ENCODE measurements at regions not wholly inside any gene's neighbourhood (a gene's known extent, or its start where the extent isn't known, plus 50 kb on each side); places are given as distances from the start of the nearest gene placed in this dataset.
"Not testable (repeated sequence)": the region's sequence is repeated elsewhere in the genome, so short reads cannot be mapped to it uniquely, and the experiment has no call there.

- TF ChIP-seq, protein P1, sequence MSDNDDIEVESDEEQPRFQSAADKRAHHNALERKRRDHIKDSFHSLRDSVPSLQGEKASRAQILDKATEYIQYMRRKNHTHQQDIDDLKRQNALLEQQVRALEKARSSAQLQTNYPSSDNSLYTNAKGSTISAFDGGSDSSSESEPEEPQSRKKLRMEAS (IDR thresholded peaks at IDR 0.05; ENCODE audit: low read depth, low read length) = no peak
- TF ChIP-seq MYC (IDR thresholded peaks at IDR 0.05; ENCODE audit: low read depth, low read length) = no peak
- TF ChIP-seq POLR2A (IDR thresholded peaks at IDR 0.05; ENCODE audit: extremely low read depth, insufficient read length) = no peak
- TF ChIP-seq CTCF (IDR thresholded peaks at IDR 0.05; ENCODE audit: low read depth, low read length) = no peak
- H3K4me3 ChIP-seq (ENCODE audit: low read depth, low read length) = no peak overlapping the region
- no peak for DNase-seq (ENCODE audit: low read depth)
These were observed 75.1 kb upstream of the EN2 start for GRCh38 chr7:155382802-155383171.

DNA sequence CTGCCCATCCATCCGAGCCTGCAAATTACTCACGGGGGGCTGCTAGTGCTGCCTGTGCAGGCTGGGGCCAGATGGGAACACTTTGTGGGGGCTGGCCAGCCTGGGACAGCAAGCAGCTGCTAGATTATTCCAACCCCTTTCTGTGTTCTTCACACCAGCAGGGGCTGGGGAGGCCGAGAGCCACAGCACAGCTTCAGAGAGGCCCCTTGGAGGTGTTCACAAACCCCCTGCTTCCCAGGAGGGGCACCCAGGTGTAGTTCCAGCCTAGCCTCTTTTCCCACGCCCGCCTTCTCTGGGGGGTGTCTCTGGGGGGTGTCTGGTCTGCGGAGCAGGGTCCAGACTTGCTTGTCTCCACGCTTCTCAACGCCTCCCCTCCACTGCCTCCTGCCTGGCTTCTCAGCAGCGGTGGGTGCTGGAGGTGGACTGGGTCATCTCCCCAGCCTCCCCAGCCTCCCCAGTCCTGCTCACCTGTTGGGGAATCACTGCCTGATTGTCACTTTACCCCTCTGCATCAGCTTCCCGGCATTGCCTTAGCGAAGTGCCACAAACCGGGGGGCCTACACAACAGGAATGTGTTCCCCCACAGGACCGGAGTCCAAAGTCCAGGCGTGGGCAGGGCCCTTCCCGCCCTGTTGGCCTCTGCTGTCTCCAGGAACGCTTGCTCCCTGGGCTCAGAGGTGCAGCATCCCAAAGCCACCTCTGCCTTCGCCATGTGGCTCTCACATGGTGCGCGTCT lies 74.0 kb upstream of the EN2 start:
- H3K4me3 ChIP-seq (ENCODE audit: low read depth, low read length) = no peak overlapping the region
- DNase-seq (ENCODE audit: low read depth) = no peak

DNA sequence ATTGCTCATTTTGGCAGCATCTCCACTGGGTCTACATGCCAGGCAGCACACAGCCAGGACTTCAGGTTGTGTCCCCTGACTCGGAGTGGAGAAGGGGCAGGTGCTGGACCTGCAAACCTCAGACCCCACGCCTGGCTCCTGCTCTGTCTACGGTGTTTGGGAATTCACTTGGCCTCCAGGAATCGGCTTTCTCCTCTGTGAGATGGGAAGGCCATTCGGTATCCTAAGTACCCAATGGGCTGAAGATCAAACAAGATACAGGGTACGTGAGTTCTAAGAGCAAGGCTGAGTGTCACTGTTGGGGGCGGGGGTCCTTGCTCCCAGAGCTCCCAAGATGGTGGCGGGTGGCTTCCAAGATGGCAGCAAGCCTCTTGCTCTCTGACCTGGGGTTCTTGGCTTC lies 73.2 kb upstream of the EN2 start:
- no peak for DNase-seq (ENCODE audit: low read depth)
- H3K4me3 ChIP-seq (ENCODE audit: low read depth, low read length) = no peak overlapping the region
- TF ChIP-seq, protein P1 (IDR thresholded peaks at IDR 0.05; ENCODE audit: low read depth, low read length) = no peak
- TF ChIP-seq CTCF (IDR thresholded peaks at IDR 0.05; ENCODE audit: low read depth, low read length) (no peak), MYC (IDR thresholded peaks at IDR 0.05; ENCODE audit: low read depth, low read length) (no peak), POLR2A (IDR thresholded peaks at IDR 0.05; ENCODE audit: extremely low read depth, insufficient read length) (no peak)

More for the DNA sequence above, 74.0 kb upstream of the EN2 start:
- TF ChIP-seq, protein P1 (IDR thresholded peaks at IDR 0.05; ENCODE audit: low read depth, low read length) = no peak
- no peak for TF ChIP-seq POLR2A (IDR thresholded peaks at IDR 0.05; ENCODE audit: extremely low read depth, insufficient read length)
- no peak for TF ChIP-seq MYC (IDR thresholded peaks at IDR 0.05; ENCODE audit: low read depth, low read length)
- no peak for TF ChIP-seq CTCF (IDR thresholded peaks at IDR 0.05; ENCODE audit: low read depth, low read length)

DNA sequence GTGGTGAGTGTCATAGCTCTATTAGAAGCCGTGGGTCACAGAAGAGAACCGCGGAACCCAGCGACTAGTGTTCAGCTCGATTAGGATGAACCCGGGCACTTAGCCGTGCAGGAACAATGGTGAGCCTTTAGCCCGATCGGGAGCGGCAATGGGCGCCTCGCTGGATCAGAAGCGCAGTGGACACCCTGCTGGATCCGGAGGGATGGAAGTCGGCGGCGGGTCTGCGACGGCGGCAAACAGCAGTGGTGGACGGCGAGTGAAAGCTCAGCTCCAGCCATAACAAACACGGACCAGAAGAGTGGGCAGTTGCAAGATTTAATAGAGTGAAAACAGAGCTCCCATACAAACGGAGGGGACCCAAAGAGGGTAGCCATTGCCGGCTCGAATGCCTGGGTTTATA lies 72.7 kb upstream of the EN2 start:
- H3K4me3 ChIP-seq (ENCODE audit: low read depth, low read length); DNase-seq (ENCODE audit: low read depth): not testable (repeated sequence)

DNA sequence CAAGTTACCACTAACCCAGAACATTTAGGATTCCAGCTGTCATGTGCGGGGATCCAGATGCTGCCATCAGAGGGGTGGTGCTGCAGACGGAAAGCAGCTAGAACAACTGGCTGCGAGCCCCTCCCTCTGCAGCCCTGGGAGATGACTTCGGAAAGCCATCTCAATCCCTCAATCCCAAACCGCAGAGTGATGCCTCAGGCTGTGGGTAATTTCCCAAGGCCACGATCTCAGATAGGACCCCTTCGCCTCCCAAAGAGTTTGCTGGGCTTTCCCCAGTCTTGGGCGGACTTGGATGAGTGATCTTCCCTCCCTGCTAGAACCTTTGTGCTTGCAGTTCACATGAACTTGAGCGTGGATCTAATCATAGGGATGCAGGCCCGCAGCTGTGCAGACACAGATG lies 71.3 kb upstream of the EN2 start:
- DNase-seq (ENCODE audit: low read depth) = no peak
- TF ChIP-seq MYC (IDR thresholded peaks at IDR 0.05; ENCODE audit: low read depth, low read length) (no peak), POLR2A (IDR thresholded peaks at IDR 0.05; ENCODE audit: extremely low read depth, insufficient read length) (no peak), CTCF (IDR thresholded peaks at IDR 0.05; ENCODE audit: low read depth, low read length) (no peak)
- TF ChIP-seq, protein P1 (IDR thresholded peaks at IDR 0.05; ENCODE audit: low read depth, low read length) = no peak
- no peak overlapping the region for H3K4me3 ChIP-seq (ENCODE audit: low read depth, low read length)

- no peak for TF ChIP-seq CTCF (IDR thresholded peaks at IDR 0.05; ENCODE audit: low read depth, low read length)
- TF ChIP-seq, protein P1 (IDR thresholded peaks at IDR 0.05; ENCODE audit: low read depth, low read length) = no peak
- TF ChIP-seq MYC (IDR thresholded peaks at IDR 0.05; ENCODE audit: low read depth, low read length) = no peak
- TF ChIP-seq POLR2A (IDR thresholded peaks at IDR 0.05; ENCODE audit: extremely low read depth, insufficient read length) = no peak
- no peak overlapping the region for H3K4me3 ChIP-seq (ENCODE audit: low read depth, low read length)
- no peak for DNase-seq (ENCODE audit: low read depth)
These were observed 70.8 kb upstream of the EN2 start for GRCh38 chr7:155387066-155387620.

Data from NB4 (cell line).